ENCODE measurements at regions not wholly inside any gene's neighbourhood (a gene's known extent, or its start where the extent isn't known, plus 50 kb on each side); places are given as distances from the start of the nearest gene placed in this dataset.

DNA sequence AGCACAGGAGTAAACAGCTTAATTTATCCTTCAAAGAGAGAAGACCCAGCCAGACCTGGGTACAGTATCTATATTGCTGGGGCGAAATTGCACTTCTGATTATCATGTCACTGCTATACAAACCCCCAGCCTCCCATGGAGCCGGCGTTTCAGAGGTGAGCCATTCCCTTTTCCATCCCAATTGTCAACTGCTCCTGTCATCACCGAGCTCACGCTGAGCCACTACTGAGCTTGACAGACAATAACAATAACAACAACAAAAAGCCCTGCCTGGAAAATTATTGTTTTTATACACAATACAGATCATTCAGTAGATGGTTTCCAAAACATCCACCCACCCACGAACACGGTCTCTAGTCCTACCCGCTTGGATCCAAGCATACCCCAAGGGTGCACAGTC is 129.0 kb upstream of the JARID2 start:
- TF ChIP-seq, protein P1, sequence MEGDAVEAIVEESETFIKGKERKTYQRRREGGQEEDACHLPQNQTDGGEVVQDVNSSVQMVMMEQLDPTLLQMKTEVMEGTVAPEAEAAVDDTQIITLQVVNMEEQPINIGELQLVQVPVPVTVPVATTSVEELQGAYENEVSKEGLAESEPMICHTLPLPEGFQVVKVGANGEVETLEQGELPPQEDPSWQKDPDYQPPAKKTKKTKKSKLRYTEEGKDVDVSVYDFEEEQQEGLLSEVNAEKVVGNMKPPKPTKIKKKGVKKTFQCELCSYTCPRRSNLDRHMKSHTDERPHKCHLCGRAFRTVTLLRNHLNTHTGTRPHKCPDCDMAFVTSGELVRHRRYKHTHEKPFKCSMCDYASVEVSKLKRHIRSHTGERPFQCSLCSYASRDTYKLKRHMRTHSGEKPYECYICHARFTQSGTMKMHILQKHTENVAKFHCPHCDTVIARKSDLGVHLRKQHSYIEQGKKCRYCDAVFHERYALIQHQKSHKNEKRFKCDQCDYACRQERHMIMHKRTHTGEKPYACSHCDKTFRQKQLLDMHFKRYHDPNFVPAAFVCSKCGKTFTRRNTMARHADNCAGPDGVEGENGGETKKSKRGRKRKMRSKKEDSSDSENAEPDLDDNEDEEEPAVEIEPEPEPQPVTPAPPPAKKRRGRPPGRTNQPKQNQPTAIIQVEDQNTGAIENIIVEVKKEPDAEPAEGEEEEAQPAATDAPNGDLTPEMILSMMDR (IDR thresholded peaks at IDR 0.05): no peak
- TF ChIP-seq POLR2A (IDR thresholded peaks at IDR 0.05) (no peak), EP300 (IDR thresholded peaks at IDR 0.05; ENCODE audit: low read depth) (no peak), POLR2AphosphoS5 (IDR thresholded peaks at IDR 0.05) (no peak)
- in situ Hi-C loops (cut with MboI; ENCODE audit: low pct_ligation_motif_present in 1 of 4, low pct_unique_long_range_greater_than_20kb in 1 of 4, low sequenced_read_pairs in 3 of 4) (no loop called here), intact Hi-C loops (cut with DNase I; ENCODE audit: low total_unique reads) (no loop called here)
- no peaks in the 10 kb centered on the region for H3K36me3 ChIP-seq
- DNase-seq: no peak
- H3K4me3 ChIP-seq: no peak overlapping the region
- H3K27ac ChIP-seq: no peak overlapping the region
- H3K4me1 ChIP-seq: no peaks in the 10 kb centered on the region
- no peaks in the 10 kb centered on the region for H3K27me3 ChIP-seq
- H3K9me3 ChIP-seq: no peaks in the 10 kb centered on the region
- 84 to 88% methylated on average over 7 to 8 of the region's 8 CpGs for WGBS, 2 donors (ENCODE audit: low coverage in 1 of 2)

DNA sequence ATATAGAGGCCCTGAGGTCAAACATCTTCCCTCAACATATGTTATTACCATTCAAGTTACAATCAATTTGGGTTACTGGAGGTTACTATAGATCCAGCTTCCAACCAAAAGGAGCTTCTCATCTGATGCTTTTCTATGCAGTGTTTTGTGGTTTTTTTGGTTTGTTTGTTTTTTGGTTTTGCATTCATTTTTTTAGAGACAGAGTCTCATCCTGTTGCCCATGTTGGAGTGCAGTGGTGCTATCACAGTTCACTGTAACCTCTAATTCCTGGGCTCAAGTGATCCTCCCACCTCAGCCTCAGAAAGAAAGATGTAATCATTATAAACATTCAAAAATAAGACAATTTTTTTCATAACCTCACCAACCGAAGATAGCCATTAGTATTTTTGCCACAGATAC is 124.4 kb upstream of the JARID2 start:
- Histone ChIP-seq H3K36me3 (no peaks in the 10 kb centered on the region), H3K9me3 (no peaks in the 10 kb centered on the region), H3K4me3 (no peak overlapping the region), H3K27me3 (no peaks in the 10 kb centered on the region), H3K27ac (no peak overlapping the region), H3K4me1 (no peaks in the 10 kb centered on the region)
- DNase-seq: no peak
- in situ Hi-C loops (cut with MboI; ENCODE audit: low pct_ligation_motif_present in 1 of 4, low pct_unique_long_range_greater_than_20kb in 1 of 4, low sequenced_read_pairs in 3 of 4): no loop called here
- intact Hi-C loops (cut with DNase I; ENCODE audit: low total_unique reads): no loop called here
- WGBS, 2 donors (ENCODE audit: low coverage in 1 of 2): 86 to 90% methylated on average over 1 of the region's 1 CpG
- no peak for TF ChIP-seq POLR2A (IDR thresholded peaks at IDR 0.05)
- no peak for TF ChIP-seq EP300 (IDR thresholded peaks at IDR 0.05; ENCODE audit: low read depth)
- TF ChIP-seq, protein P1 (IDR thresholded peaks at IDR 0.05): no peak
- no peak for TF ChIP-seq POLR2AphosphoS5 (IDR thresholded peaks at IDR 0.05)

DNA sequence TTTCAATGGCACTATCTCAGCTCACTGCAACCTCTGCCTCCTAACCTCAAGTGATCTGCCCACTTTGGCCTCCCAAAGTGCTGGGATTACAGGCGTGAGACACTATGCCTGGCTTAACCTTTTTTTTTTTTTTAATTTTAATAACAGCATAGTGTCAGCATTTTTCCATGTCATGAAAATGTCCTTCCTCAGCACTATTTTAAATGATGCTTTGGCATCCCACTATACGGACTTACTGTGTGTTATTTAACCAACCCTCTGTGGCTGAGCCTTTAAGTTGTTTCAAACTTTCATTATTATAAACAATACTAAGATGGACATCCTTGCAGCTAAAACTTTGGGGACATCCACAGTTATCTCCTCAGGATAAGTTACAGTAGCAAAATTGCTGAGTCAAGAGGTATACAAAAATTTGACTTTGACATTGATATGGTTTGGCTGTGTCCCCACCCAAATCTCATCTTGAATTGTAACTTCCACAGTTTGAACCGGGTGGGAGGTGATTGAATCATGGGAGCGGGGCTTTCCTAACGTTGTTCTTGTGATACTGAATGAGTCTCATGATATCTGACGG is 123.8 kb upstream of the JARID2 start:
- in situ Hi-C loops (cut with MboI; ENCODE audit: low pct_ligation_motif_present in 1 of 4, low pct_unique_long_range_greater_than_20kb in 1 of 4, low sequenced_read_pairs in 3 of 4): no loop called here

DNA sequence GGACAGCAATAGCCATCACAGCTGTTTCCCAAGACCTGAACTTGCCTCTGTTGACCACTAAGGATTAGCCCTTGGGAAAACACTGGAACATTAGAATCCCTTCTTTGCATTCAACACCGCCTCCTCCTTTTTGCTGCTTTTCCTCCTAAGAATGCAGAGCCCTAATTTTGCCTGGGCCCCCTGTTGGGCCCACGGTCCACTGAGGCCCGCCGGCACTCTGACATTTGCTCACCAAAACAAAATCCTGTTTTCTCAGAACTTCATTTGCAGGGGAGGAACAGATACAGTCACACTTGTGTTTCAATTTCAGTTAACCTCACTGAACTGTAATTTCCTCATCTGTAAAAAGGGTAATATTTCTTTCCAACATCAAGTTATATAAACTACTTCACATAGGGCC is 116.0 kb upstream of the JARID2 start:
- Histone ChIP-seq H3K9me3 (no peaks in the 10 kb centered on the region), H3K4me1 (no peaks in the 10 kb centered on the region), H3K4me3 (no peak overlapping the region), H3K27me3 (no peaks in the 10 kb centered on the region), H3K36me3 (no peaks in the 10 kb centered on the region), H3K27ac (no peak overlapping the region)
- DNase-seq: no peak
- 52 to 77% methylated on average over 4 of the region's 4 CpGs for WGBS, 2 donors (ENCODE audit: low coverage in 1 of 2)
- in situ Hi-C loops (cut with MboI; ENCODE audit: low pct_ligation_motif_present in 1 of 4, low pct_unique_long_range_greater_than_20kb in 1 of 4, low sequenced_read_pairs in 3 of 4) (no loop called here), intact Hi-C loops (cut with DNase I; ENCODE audit: low total_unique reads) (no loop called here)
- TF ChIP-seq EP300 (IDR thresholded peaks at IDR 0.05; ENCODE audit: low read depth) (no peak), POLR2AphosphoS5 (IDR thresholded peaks at IDR 0.05) (no peak), POLR2A (IDR thresholded peaks at IDR 0.05) (no peak)
- TF ChIP-seq, protein P1 (IDR thresholded peaks at IDR 0.05): no peak

More for the DNA sequence above, 123.8 kb upstream of the JARID2 start:
- no peak for DNase-seq
- TF ChIP-seq, protein P1 (IDR thresholded peaks at IDR 0.05): no peak
- TF ChIP-seq EP300 (IDR thresholded peaks at IDR 0.05; ENCODE audit: low read depth): no peak
- no peak for TF ChIP-seq POLR2AphosphoS5 (IDR thresholded peaks at IDR 0.05)
- TF ChIP-seq POLR2A (IDR thresholded peaks at IDR 0.05): no peak
- H3K9me3 ChIP-seq: no peaks in the 10 kb centered on the region
- H3K27ac ChIP-seq: no peak overlapping the region
- WGBS, 2 donors (ENCODE audit: low coverage in 1 of 2): 92 to 100% methylated on average over 2 to 6 of the region's 6 CpGs
- intact Hi-C loops (cut with DNase I; ENCODE audit: low total_unique reads): no loop called here
- H3K4me3 ChIP-seq: no peak overlapping the region
- no peaks in the 10 kb centered on the region for H3K4me1 ChIP-seq
- no peaks in the 10 kb centered on the region for H3K36me3 ChIP-seq
- H3K27me3 ChIP-seq: no peaks in the 10 kb centered on the region
